Neural progenitor cell (in vitro differentiated cells): ENCODE measurements at regions not wholly inside any gene's neighbourhood (a gene's known extent, or its start where the extent isn't known, plus 50 kb on each side); places are given as distances from the start of the nearest gene placed in this dataset.

ENCODE experiments used
- EZH2 ChIP-seq: fragments of 200-600 bp; sonication (generic); IDR thresholded peaks from 2 replicates; pipeline ENCODE4 v1.6.1; 2017; ENCODE audit warnings: antibody characterized with exemption, mild to moderate bottlenecking, moderate library complexity
- EZH2phosphoT487 ChIP-seq: fragments of 200-600 bp; sonication (generic); IDR thresholded peaks from 2 replicates; pipeline ENCODE4 v1.6.1; 2017; ENCODE audit warnings: antibody characterized with exemption
- TF ChIP-seq, protein P1 (sequence below): fragments of 200-600 bp; sonication (generic); IDR thresholded peaks from 2 replicates; pipeline ENCODE4 v1.5.1; 2017; ENCODE audit warnings: antibody characterized with exemption, mild to moderate bottlenecking

- TF ChIP-seq, protein P1, sequence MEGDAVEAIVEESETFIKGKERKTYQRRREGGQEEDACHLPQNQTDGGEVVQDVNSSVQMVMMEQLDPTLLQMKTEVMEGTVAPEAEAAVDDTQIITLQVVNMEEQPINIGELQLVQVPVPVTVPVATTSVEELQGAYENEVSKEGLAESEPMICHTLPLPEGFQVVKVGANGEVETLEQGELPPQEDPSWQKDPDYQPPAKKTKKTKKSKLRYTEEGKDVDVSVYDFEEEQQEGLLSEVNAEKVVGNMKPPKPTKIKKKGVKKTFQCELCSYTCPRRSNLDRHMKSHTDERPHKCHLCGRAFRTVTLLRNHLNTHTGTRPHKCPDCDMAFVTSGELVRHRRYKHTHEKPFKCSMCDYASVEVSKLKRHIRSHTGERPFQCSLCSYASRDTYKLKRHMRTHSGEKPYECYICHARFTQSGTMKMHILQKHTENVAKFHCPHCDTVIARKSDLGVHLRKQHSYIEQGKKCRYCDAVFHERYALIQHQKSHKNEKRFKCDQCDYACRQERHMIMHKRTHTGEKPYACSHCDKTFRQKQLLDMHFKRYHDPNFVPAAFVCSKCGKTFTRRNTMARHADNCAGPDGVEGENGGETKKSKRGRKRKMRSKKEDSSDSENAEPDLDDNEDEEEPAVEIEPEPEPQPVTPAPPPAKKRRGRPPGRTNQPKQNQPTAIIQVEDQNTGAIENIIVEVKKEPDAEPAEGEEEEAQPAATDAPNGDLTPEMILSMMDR: no peak
- TF ChIP-seq EZH2 (no peak), EZH2phosphoT487 (no peak)
Measured at GRCh38 chr2:18722101-18722500, 132.7 kb upstream of the NT5C1B start.
